Small intestine (tissue), 7 donors: ENCODE measurements at regions not wholly inside any gene's neighbourhood (a gene's known extent, or its start where the extent isn't known, plus 50 kb on each side); places are given as distances from the start of the nearest gene placed in this dataset.

Source experiments
- DNase-seq, 2 donors: peaks; one replicate each; pipeline versions ENCODE4 v3.0.0 to v3.0.0-alpha.2; 2013
- FAIRE-seq: peaks from 2 replicates; lab custom pipeline; 2012; peaks lifted over from hg19 to GRCh38; lab: Jason Lieb, UNC
- H3K27ac ChIP-seq, 3 donors: one replicate each; pipeline ENCODE4 v1.5.1; 2013; ENCODE audit warnings: low read length in 2 of 3, mild to moderate bottlenecking in 2 of 3, control low read depth in 1 of 3, inconsistent platforms in 1 of 3, low read depth in 1 of 3, moderate library complexity in 1 of 3
- H3K27me3 ChIP-seq, 3 donors: one replicate each; pipeline ENCODE4 v1.6.1; 2013; ENCODE audit warnings: low read length in 3 of 3, inconsistent platforms in 1 of 3; ENCODE audit not compliant: control insufficient read depth in 3 of 3, insufficient read depth in 3 of 3
- H3K36me3 ChIP-seq, 3 donors: one replicate each; pipeline ENCODE4 v1.6.1; 2013; ENCODE audit warnings: low read length in 3 of 3, inconsistent platforms in 1 of 3, low read depth in 1 of 3, mild to moderate bottlenecking in 1 of 3, moderate library complexity in 1 of 3; ENCODE audit not compliant: control insufficient read depth in 3 of 3, insufficient read depth in 2 of 3
- H3K4me1 ChIP-seq, 3 donors: one replicate each; pipeline ENCODE4 v1.6.1; 2013; ENCODE audit warnings: low read length in 2 of 3, inconsistent platforms in 1 of 3, low read depth in 1 of 3, mild to moderate bottlenecking in 1 of 3, moderate library complexity in 1 of 3; ENCODE audit not compliant: control insufficient read depth in 3 of 3, insufficient read depth in 2 of 3
- H3K4me3 ChIP-seq, 3 donors: one replicate each; pipeline ENCODE4 v1.5.1; 2013; ENCODE audit warnings: low read length in 3 of 3, control low read depth in 1 of 3, inconsistent platforms in 1 of 3, low read depth in 1 of 3, mild to moderate bottlenecking in 1 of 3, moderate library complexity in 1 of 3
- H3K9me3 ChIP-seq, 2 donors: one replicate each; pipeline ENCODE4 v1.6.1; 2013; ENCODE audit warnings: low read depth in 1 of 2, low read length in 1 of 2; ENCODE audit not compliant: control insufficient read depth in 2 of 2, insufficient read depth in 1 of 2
- whole genome bisulfite sequencing, 3 donors: extraction: QIAGEN DNeasy Blood & Tissue Kit; methylation state at CpG; one replicate each; pipeline ENCODE4 v1.1.7; 2013; 5-methylcytosine and 5-hydroxymethylcytosine counted together
- donor health status: healthy with polysubstance abuse.
- donor health status: control.
- donor health status: control.
- donor health status: Bipolar disorder and iron deficiency.
- donor health status: healthy.

DNA sequence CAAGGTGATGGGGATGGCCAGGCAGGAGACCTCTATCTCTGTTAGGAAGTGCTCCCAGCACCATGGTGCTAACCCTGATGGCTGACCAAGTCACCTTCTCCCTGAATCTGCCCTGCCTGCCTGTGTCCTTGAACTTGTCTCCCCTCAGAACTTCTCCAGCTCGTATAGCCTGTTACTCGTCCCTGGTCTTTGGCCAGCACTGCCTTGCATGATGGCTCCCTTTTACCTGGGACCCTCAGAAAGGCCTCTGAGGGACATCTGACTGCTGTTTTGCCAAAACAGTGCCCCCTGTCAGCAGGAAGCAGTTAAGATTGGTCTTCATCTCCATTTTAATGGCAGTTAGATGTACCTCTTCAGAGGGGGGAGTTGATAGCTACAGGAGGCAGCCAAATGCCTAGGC, 148.3 kb downstream of the RHOU start:
- no peaks in the 10 kb centered on the region for H3K27me3 ChIP-seq
- no peaks in the 10 kb centered on the region for H3K36me3 ChIP-seq
- peaks cover 0 to 12% of the 10 kb centered on the region in 2 donors for H3K9me3 ChIP-seq
- no peak overlapping the region for H3K4me3 ChIP-seq
- no peak overlapping the region for H3K27ac ChIP-seq
- DNase-seq = no peak
- WGBS, 3 donors = 93 to 100% (median 95%) methylated on average over 2 of the region's 2 CpGs
- no peak for FAIRE-seq
- no peaks in the 10 kb centered on the region for H3K4me1 ChIP-seq

DNA sequence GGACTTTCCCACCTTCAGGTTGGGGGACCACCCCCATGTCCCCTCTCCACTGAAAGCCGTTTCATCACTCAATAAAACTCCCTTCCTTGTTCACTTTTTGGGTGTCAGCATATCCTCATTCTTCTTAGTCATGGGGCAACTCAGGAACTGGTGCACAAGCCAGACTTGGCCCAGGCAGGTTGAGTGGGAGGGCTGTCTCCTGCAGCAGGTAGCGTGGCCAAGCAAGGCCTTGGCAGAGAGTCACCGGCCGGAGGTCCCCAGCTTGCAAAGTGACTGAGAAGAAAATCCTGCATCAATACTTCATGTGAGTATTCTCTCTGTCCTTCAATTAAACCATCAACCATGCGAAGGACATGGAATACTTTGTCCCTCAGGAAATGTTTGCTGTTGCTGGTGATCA, 148.9 kb downstream of the RHOU start:
- H3K4me1 ChIP-seq = no peaks in the 10 kb centered on the region
- no peak for DNase-seq
- H3K4me3 ChIP-seq = no peak overlapping the region
- H3K36me3 ChIP-seq = no peaks in the 10 kb centered on the region
- H3K27ac ChIP-seq = no peak overlapping the region
- no peaks in the 10 kb centered on the region for H3K27me3 ChIP-seq
- 97 to 99% (median 99%) methylated on average over 5 of the region's 5 CpGs for WGBS, 3 donors
- no peak for FAIRE-seq
- H3K9me3 ChIP-seq = peaks cover 0 to 12% of the 10 kb centered on the region in 2 donors

DNA sequence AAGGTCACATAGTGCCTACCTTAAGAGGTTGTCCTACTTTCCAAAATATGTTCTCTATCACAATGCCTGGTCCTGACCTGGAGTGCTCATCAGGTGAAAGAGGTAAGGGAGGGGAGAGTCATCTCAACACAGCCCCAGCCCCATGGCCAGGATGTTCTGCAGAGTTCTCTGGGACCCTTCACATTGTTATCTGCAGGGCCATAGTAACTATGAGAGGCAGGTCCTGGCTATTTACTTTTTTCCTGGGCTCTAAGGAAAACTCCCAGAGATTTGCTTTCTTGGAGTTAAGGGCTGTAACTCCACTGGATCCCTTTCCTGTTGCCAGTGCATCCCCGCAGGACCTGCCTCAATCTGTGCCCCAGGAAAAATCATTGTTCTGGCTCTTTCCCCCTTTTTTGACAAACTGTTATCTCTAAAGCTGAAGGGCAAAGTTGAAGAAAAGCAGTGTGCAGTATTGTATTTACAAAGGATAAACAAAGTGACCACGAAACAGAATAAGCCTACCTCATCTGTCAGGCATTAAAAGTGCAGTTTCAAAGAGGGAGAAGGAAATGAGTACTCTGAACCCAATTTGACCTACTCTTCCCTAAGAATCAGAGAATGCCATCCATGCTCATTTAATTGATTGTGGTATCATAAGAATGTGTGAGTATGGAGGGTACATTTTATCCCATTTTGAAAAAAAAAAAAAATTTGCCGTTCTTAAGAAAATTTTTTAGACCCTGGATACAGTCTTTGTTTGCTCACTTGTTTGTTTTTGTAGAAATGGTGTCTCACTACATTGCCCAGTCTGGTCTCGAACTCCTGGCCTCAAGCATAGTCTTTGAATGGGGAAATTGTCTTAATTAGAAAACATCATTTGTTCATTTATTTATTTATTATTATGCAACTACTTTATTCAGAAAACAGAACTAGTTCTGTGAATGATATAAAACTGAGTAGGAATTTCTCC, 149.6 kb downstream of the RHOU start:
- no peaks in the 10 kb centered on the region for H3K36me3 ChIP-seq
- H3K27me3 ChIP-seq = no peaks in the 10 kb centered on the region
- H3K4me1 ChIP-seq = no peaks in the 10 kb centered on the region
- no peak overlapping the region for H3K27ac ChIP-seq
- H3K4me3 ChIP-seq = no peak overlapping the region
- FAIRE-seq (no peak), DNase-seq (no peak)
- H3K9me3 ChIP-seq = peaks cover 0 to 12% of the 10 kb centered on the region in 2 donors
- 75 to 80% (median 78%) methylated on average over 4 of the region's 4 CpGs for WGBS, 3 donors

DNA sequence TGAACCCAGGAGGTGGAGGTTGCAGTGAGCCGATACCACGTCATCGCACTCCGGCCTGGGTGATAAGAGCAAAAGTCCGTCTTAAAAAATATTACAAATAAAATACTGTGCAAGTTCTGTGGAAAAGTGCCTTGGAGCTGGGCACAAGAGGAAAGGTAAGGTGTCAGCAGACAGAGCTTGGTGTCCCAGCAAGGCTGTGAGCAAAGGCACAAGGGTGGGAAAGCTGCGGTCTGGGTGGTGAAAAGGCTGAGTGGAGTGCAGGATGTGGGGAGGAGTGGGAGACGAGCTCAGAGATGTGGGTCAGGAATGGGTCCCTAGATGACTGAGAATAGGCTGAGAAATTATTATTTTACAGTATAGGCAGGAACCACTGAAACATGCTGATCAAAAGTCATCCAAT, 150.6 kb downstream of the RHOU start:
- Histone ChIP-seq H3K27ac (no peak overlapping the region), H3K4me3 (no peak overlapping the region), H3K27me3 (no peaks in the 10 kb centered on the region), H3K36me3 (no peaks in the 10 kb centered on the region), H3K9me3 (peaks cover 0 to 12% of the 10 kb centered on the region in 2 donors), H3K4me1 (no peaks in the 10 kb centered on the region)
- no peak for FAIRE-seq
- DNase-seq = no peak
- 89 to 93% (median 91%) methylated on average over 7 of the region's 7 CpGs for WGBS, 3 donors

DNA sequence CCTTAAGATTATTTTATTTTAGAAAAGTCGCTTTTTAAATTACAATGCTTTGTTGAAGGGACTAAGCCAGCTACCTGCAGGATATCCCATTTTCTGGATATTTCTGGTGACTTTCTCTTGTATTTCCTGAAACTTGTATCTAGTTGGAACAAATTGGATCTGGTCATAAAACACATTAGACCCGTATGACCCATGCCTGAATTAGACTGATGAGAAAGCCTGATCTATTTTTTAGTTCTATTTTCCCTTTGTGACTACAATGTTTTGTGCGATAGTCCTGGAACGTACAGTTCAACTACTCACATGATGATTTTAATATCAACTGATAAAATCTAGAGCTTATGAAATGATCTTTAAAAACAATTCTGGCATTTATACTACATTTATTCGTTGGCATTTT, 151.8 kb downstream of the RHOU start:
- H3K27ac ChIP-seq = no peak overlapping the region
- DNase-seq (no peak), FAIRE-seq (no peak)
- WGBS, 3 donors = 77 to 83% (median 79%) methylated on average over 5 of the region's 5 CpGs
- no peaks in the 10 kb centered on the region for H3K4me1 ChIP-seq
- H3K27me3 ChIP-seq = no peaks in the 10 kb centered on the region
- peaks cover 0 to 15% of the 10 kb centered on the region in 2 donors for H3K9me3 ChIP-seq
- no peaks in the 10 kb centered on the region for H3K36me3 ChIP-seq
- no peak overlapping the region for H3K4me3 ChIP-seq

DNA sequence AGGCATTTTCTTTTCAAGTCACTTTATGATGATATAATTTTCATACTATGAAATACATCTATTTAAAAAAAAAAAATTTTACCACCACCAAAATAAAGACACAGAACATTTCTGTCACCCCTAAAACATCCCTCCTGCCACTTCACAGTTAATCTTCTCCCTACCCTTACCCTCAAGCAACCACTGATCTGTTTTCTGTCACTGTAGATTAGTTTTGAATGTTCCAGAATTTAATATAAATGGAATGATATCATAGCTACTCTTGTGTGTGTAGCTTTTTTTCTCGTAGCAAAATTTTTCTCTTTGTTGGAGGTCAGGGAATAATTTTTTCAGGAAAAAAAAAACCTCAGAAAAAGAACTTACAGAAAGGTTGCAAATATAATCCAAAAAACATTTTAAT, 152.7 kb downstream of the RHOU start:
- H3K9me3 ChIP-seq = peaks cover 0 to 15% of the 10 kb centered on the region in 2 donors
- no peaks in the 10 kb centered on the region for H3K36me3 ChIP-seq
- WGBS, 3 donors = 82 to 91% (median 84%) methylated on average over 1 of the region's 1 CpG
- no peak overlapping the region for H3K4me3 ChIP-seq
- H3K4me1 ChIP-seq = no peaks in the 10 kb centered on the region
- no peaks in the 10 kb centered on the region for H3K27me3 ChIP-seq
- H3K27ac ChIP-seq = no peak overlapping the region
- no peak for FAIRE-seq
- no peak for DNase-seq

DNA sequence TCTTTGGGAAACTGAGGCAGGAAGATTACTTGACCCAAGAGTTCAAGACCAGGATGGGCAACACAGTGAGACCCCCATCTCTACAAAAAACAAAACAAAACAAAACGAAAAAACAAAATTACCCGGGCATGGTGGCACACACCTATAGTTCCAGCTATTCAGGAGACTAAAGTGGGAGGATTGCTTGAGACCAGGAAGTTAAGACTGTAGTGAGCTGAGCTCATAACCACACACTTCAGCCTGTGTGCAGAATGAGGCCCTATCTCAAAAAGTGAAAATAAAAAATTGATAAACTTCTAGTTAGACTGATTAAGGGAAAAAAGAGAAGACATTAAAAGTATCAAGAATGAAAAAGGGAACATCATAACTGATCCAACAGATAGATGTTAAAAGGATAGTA, 154.0 kb downstream of the RHOU start:
- no peaks in the 10 kb centered on the region for H3K4me1 ChIP-seq
- H3K27ac ChIP-seq = no peak overlapping the region
- 60 to 78% (median 66%) methylated on average over 2 of the region's 2 CpGs for WGBS, 3 donors
- H3K9me3 ChIP-seq = peaks cover 0 to 8% of the 10 kb centered on the region in 2 donors
- no peaks in the 10 kb centered on the region for H3K27me3 ChIP-seq
- H3K4me3 ChIP-seq = no peak overlapping the region
- FAIRE-seq (no peak), DNase-seq (no peak)
- no peaks in the 10 kb centered on the region for H3K36me3 ChIP-seq

DNA sequence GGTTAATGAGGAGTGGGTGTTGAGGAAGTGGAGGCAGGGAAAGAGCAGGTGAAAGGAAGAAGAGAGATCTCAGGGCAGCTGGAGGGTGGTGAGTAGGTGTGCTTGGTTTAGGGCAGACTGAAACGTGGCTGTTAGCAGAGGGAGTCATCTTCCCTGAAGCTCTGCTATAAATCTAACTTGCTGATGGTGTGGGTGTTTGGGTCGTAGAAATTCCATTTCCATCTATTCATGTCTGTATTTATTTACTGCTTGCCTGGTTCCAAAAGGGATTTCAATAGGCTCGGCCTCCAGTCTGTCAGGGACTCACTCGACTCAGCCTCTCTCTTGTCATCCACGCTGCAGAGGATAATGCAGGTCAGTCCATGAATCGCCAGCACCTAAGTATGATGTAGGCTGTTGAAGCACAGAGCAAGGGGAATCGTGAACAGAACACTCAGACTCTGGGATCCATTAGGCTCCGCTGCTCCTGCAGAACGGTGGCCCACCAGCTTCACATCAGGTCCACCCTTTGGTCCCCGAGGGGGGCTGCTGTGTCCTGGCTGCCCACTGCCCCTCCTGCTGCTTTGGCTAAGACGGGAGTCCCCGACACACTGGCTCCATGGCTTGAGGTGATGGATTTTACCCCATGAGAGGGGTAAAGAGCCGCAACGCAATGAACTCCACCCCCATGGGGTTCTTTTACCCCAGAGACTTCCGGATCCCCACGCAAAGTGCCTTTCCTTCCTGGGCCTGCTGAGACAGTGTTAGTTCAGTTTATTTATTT, 156.2 kb downstream of the RHOU start:
- no peak overlapping the region for H3K4me3 ChIP-seq
- no peaks in the 10 kb centered on the region for H3K36me3 ChIP-seq
- no peak overlapping the region for H3K27ac ChIP-seq
- H3K4me1 ChIP-seq = no peaks in the 10 kb centered on the region
- peaks cover 0 to 3% of the 10 kb centered on the region in 2 donors for H3K9me3 ChIP-seq
- FAIRE-seq = no peak
- no peaks in the 10 kb centered on the region for H3K27me3 ChIP-seq
- WGBS, 3 donors = 86 to 90% (median 87%) methylated on average over 16 of the region's 16 CpGs
- DNase-seq = no peak
